IPS DF 19.7 (cell line): ENCODE measurements at regions not wholly inside any gene's neighbourhood (a gene's known extent, or its start where the extent isn't known, plus 50 kb on each side); places are given as distances from the start of the nearest gene placed in this dataset.
"Not testable (repeated sequence)": the region's sequence is repeated elsewhere in the genome, so short reads cannot be mapped to it uniquely, and the experiment has no call there.

Experiments
- DNase-seq: peaks from one replicate; pipeline ENCODE4 v3.0.0-alpha.2; 2013; ENCODE audit warnings: low read depth, low spot score

DNA sequence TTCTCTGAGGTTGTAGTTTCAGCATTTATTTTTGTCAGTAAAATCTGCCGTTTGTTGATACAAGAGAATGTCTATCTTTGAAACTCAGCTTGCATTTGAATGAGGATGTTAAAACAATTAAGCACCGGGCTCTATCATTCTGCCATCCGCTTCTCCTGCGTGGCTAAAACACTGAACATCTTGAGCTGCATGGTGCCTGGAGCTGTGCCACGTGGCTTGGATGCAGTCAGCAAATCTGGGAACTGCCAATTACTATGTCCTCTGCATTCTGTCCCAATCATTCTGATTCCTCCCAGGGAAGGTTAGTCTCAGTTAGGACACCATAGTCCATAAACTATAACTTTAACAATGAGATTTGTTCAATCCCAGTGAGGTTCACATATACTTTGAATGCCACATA is 598.4 kb downstream of the FBXO15 start:
- DNase-seq, result no peak

DNA sequence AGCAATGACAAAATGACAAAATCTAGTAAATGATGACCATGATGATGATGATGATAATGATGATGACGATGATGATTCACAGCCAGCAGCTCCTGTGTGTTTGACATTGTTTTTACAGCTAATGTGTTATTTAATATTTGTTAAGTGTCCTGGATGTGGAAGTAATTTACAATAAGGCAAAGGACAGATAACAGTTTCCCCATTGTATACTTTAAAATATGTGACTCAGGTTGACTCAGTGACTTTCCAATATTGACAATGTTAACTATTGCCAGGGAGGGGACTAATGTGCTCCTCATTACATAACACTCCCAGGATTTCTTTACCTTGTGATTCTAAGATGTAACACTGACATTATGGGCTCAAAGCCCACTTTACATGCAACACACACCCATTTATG is 602.2 kb downstream of the FBXO15 start:
- no peak for DNase-seq

DNA sequence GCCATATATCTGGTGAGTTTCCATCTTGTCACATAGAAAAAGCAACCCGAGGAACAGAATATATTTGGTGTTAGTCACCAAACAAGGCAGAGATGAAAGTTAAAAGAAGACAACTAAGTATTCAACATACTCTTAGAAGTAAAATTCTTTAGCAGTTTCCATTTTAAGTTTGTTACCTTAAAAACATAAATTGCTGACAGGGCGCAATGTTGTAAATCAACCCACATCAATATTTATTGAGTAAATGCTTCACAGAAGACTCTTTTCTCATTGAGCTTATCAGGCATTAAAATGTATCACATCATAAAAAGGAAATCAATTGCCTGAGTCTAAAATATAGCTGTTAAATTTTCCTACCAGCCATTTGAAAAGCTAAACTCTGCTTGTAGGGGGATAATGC is 603.0 kb downstream of the FBXO15 start:
- no peak for DNase-seq

DNA sequence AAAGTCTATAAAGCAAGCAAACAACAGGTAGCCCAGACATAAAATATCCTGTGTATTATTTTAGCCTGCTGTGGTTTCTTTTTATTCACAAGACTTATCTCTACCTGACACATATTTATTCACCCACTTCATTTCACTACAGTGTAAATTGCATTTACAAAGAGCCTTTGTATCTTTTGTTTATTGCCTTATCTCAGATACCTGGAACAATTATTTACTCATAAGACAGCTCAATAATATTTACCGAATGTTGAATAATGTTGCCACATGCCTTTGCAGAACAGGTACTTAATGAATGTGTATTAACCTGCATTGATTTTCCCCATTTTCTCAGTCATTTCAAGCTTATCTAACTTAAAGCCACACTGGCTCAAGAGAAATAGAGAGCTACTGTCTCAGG is 603.6 kb downstream of the FBXO15 start:
- no peak for DNase-seq

DNA sequence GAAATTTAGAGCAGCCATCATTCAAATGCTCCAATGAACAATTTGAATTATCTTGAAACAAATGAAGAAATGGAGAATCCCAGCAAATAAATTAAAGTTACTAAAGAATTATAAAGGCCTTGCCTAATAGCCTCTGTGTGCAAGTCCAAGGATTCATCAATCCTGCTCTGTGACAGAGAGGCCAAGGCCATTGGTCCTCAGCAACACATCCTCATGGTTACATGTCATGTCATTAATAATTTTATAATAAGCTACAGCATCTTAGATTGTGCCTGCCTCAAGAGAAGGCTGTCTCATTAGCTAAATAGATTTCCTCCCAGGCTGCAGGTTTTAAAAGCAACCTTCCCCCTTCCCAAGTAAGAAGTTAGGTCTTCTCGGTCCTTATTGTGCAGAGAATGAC is 611.6 kb downstream of the FBXO15 start:
- DNase-seq, result no peak

DNA sequence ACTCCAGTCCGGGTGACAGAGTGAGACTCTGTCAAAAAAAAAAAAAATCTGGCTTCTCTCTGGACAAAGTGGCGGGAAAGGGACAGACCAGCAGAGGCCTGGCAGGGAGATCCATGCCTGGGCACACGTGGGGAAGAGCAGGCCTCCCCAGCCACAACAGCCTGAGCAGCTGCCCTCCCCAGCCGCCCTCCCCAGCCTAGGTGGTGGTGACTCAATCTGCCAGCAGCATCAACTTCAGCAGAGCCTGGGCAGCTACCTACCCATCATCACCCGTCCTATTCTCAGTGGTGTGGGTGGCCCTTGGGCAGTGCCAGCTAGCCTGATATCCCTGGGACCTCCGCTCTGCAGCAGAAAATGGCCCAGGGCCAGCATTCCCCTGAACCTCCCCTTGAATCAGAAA is 612.4 kb downstream of the FBXO15 start:
- DNase-seq, result no peak

DNA sequence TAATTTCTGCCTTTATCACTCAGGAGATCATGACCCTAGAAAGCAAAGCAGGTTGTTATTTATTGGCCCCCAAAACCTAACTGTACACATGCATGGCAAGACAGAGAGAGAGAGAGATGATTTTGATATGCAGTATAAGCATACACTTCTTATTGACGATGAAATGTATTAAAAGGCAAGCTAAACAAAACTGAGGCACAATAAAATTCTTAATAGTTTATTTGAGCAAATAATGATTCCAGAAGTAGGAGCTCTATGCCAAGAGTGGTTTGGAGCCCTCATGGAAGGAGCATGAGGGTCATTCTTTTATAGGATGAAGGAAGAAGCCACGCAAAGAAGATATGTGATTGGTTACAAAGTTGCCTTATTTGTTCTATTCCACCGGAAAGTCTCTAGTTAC is 616.0 kb downstream of the FBXO15 start:
- no peak for DNase-seq

DNA sequence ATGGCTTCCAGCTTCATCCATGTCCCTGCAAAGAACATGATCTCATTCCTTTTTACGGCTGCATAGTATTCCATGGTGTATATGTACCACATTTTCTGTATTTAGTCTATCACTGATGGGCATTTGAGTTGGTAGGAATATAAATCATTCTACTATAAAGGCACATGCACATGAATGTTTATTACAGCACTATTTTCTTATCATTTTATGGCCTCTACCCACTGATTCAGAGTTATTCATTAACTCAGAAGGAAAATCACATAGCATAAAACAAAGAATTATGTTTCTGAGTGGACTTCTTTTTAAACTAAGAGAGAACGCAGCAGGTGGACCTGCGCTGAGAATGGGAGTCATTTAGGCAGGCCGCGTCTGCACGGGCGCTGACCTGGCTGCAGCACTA is 619.6 kb downstream of the FBXO15 start:
- DNase-seq, result no peak

DNA sequence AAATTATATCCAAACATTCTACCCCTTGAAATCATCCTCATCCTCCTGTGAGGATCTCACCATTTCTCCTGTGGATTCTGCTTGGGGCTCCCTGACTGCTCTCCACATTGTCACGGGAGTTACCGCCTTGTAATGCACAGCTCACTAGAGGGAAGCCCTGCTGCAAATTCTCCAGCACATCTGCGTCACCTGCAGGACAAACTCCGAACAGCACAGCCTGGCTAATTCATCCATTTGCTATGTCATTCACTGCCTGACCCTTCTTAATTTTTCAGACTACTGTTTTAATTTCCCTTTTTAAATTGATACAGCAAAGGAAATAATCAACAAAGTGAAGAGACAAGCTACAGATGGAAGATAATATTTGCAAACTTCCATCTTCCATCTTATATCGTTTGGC is 627.4 kb downstream of the FBXO15 start:
- DNase-seq, result peak; percentile 17

DNA sequence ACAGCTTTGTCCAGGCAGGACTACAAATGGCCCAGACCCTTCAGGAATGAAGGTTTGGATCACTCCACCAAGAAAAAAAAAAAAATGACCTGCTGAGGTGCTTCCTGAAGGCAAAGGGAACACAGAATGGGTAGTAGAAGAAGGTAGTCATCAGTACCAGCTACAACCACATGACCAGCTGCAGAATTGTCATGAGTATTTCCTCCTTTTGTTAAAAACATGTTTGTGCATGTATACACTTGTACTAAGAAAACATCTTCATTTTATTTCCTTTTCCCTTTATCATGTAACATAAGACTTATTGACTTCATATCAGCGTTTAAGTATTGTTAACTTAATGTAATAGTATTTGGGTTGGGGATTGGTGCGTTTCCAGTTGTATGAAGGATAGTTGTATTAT is 631.6 kb downstream of the FBXO15 start:
- DNase-seq, result not testable (repeated sequence)

DNA sequence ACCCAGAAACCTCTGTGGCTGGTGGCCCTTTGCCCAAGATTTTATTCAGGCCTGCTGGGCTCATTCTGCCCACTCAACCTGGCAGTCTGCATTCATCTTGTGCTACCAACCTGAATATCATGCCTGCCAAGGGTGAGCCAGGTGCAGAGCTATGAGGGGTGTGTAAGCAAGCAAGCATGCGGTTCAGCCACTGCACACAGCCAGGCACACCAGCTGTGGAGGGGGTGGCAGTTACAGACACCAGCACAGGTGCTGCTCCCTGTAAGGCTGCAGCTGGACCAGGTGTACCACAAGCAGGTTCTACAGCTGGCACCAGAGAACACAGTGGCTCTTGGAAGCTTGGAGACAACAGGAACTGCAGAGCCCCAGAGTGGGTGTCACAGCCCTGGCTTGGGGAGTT is 633.2 kb downstream of the FBXO15 start:
- DNase-seq, result no peak

DNA sequence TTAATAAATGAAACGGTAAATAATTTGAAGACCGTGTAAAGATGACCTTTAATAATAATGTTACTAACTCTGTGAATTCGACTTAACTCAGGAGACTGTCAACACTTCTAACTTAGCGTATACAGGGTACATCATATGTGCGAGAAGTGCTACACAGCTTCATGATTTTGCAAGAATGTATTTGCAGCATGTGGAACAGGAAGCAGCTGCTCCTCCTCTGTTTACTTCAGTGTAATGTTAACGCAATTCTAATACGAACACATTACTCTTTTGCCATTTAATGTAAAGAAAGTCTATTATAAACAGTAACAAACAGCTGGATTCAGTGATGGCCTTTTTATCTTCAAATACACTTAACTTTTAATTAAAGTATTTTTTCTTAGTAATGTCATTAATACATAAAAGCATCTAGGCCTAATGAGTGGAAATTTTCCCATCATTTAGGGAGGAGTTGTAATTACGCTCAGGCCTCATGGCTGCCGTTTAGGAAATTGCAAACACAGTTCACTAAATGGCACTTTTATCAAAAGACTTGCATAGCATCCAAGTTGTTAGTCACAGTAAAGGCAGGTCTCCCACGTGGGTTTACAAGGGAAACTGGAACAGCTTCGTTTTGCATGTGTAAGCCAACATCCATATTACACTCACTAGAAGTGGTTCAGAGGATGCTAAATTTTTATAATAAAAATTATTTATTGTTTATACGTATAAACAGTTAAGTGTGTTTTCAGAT is 635.7 kb downstream of the FBXO15 start:
- no peak for DNase-seq

DNA sequence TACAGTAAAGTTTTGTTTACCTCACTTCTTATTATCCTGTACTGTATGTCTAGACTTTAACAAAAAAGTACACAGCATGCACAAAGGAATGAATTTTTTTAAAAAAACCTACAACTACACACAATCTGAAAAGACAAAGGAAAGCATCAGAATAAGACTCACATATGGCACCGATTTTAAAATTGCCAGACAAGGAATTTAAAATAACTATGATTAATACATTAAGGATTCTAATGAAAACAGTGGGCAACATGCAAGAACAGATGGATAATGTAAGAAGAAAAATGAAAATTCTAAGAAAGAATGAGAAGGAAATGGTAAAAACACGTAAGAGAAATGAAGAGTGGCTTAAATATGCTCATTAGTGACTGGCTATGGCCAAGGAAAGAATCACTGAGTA is 638.2 kb downstream of the FBXO15 start:
- DNase-seq, result no peak

DNA sequence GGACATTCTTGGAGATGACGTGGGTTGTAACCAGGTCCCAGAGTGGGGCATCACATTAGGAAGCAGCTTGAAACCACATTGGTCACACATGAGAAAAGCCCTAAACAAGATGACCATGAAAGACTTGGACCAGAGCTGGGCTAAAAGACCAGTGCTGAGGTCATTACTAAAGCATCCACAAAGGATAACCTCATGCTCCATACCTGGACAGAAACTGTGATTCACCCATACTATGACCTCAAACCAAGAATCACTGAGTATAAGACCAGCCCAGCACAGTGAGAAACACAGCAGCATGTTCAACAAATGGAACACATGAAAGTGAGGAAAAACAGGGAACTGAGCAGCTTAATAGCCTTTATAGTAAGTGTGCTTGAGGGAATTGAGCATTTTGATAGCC is 635.5 kb upstream of the NETO1 start:
- DNase-seq, result no peak

DNA sequence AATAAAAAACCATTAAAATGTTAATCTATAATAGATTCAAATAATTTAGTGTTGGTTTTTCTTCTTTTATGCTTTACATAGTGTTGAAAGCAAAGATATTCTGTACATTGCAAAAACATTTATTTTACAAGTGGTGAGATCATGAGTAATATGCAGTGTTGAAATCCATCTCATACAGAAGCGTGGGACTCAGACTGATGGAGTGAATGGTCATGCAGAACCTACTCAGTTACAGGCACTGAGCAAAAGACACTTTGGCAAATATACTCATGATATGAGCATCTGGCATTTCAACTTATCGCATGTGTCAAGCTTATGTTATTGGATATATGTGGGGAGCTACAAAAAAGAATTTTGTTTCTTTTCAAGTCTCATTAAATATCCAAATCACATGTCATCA is 620.2 kb upstream of the NETO1 start:
- DNase-seq, result no peak

DNA sequence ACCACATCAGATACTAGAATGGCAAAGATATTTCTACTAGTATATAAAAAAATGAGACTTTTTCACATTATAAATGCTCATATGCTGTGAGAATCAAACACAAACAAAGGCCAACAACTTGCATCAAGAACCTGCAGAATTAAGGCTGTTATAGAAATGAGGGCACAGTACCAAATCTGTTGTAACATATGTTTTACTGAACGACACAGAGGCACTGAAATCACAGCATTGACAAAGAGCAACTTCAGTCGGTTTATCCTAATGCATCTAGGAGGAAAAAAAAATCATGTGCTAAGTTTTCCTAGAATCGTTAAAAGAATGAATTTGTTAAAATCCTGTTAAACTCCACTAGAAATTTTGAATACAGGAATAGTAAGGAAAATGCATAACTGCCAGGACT is 617.4 kb upstream of the NETO1 start:
- no peak for DNase-seq

DNA sequence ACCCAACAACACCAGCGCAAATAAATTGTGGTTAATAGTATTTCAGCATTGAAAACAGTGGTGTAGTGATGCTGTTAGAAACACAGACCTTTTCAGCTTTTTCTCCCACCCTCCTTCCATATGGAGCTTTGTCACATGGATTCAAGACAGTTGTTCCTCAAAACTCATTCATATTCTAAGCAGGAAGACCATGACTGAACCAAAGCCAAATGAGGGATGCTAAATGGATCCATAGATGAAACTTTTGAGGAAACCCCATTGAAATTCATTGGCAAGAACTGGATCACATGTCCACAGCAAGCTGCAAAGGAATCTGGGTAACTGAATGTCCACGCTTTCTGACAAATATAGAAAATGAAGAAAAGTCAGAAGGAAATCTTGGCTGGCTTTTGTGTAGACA is 615.1 kb upstream of the NETO1 start:
- no peak for DNase-seq

DNA sequence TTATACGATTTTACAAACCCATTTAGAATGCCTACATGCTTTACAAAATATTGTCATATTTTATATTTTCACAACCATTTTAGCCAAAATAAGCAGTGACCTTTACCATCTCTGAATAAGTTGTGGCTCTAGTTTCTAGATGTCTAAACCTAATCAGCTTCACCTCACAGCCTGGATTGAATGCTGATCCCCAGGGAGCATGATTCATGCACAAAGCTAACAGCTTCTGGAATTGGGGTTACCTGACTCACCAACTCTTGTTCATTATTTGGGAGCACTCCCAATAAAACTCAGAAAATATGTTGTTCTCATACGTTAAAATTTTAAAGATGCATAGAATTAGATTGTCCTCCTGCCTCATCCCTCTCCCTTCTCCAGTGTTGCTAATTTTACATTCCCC is 611.7 kb upstream of the NETO1 start:
- no peak for DNase-seq

DNA sequence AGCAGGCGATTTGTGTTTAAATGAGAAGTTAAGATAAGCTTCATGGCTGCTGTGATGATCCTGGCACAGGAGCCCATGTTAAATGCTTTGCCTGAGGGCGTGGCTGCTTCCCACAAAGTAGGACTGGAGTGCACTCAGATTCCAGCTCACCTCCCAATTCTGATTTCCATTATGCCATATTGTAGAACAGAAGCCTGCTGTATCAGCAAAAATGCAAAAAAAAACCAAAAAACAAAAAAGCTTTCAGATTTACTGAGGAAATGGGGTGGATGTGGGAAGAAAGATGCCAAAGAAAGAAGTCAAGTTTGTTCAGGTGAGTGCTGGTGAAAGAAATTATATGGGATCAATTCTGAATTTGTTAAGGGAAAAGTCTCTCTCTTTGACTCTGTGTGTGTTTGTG is 610.4 kb upstream of the NETO1 start:
- no peak for DNase-seq

DNA sequence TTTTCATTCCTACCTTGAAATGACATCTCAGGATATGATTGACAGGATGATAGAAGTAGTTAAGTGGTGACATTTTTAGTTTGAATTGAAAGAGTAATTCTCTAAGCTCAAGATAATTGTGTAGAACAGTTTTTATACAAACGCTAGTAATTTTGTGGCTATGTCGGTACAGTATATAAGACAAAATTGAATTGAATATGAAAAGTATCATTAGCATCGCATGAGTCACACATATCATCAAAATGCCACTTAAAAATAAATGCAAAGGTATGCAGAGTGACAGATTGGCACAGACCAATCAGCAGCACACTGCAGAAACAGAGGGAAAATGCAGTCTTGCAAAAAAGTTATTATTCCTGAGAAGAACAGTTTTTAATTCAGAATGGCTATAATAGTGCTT is 608.2 kb upstream of the NETO1 start:
- no peak for DNase-seq

DNA sequence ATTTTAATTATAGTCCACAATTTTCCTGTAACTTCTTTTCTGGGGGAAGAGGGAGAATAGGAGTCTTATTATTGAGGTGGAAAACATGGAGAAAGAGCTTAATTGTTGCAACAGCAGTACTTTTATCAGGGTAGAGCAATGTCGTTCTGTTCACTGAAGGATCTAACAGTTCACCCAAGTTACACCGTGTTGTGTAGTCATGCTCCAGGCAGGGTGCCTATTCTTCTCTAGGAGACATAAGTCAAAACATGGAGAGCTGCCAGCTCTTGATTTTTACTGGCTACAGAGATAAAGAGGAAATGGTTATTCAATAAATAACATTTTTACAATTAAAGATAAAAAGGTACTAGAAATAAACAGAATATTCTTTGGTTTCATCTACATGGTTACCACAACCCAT is 594.3 kb upstream of the NETO1 start:
- DNase-seq, result no peak

DNA sequence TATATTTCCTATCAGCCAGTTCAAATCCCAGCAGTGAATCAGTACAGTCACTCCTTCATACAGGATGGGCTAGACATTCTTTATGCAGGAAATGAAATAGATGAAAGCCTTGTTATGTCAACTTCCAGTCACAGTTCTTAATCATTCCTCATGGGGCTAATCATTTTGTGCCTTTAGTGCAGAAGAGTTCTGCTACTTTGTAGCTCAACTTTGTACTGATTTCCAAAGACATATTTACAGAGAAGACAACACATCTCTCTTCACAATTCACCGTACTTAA is 593.9 kb upstream of the NETO1 start:
- no peak for DNase-seq

DNA sequence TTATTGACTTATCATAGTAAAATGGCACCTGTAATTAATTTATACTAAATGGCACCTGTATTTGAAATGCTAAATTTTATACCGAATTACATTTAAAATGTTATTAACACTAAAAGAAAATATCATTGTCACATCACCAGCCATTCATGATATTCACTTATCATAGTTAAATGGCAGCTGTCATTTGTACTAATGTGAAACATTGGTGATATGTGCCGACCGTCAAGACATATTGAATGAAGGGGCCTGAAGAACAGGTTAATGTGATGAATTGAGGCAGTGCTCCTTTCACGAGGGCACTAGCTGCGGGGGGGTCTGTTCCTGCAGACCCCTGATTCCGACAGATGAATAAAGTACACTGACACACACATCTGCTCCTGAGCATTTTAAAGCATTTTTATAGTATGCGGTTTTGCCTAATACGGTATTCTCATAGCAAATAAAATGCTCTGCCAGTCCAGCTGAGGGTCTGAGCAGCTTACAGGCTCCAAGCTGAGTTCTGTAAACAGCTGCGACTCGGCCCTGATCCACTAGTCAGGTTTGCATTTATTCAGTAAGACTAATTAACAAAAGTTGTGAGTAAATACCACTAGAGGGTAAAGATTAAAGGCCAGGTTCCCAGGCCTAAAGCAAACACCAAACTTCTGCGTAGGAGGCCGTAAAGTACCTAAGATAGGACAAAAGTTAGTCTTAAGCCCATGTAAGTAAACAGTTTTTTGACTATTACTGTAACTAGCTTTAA is 593.4 kb upstream of the NETO1 start:
- no peak for DNase-seq
